GM23248 (cell line): ENCODE measurements at regions not wholly inside any gene's neighbourhood (a gene's known extent, or its start where the extent isn't known, plus 50 kb on each side); places are given as distances from the start of the nearest gene placed in this dataset.

ENCODE experiments used
- DNase-seq: peaks from one replicate; pipeline ENCODE4 v3.0.0-alpha.2; 2015
- H2AFZ ChIP-seq: fragments of 200-600 bp; sonication (generic); 2 replicates; pipeline ENCODE4 v1.6.1; 2016; ENCODE audit warnings: antibody characterized with exemption
- H3F3A ChIP-seq: fragments of 200-600 bp; sonication (generic); 2 replicates; pipeline ENCODE4 v1.6.1; 2016; ENCODE audit warnings: mild to moderate bottlenecking, antibody characterized with exemption, mixed run types; ENCODE audit not compliant: insufficient read depth
- H3K27ac ChIP-seq: fragments of 200-600 bp; sonication (generic); 2 replicates; pipeline ENCODE4 v1.5.1; 2016; ENCODE audit warnings: mild to moderate bottlenecking
- H3K27me3 ChIP-seq: fragments of 200-600 bp; sonication (generic); replicated peaks from 2 replicates; pipeline ENCODE4 v1.6.1; 2016; ENCODE audit warnings: mild to moderate bottlenecking; ENCODE audit not compliant: insufficient read depth
- H3K36me3 ChIP-seq: fragments of 200-600 bp; sonication (generic); 2 replicates; pipeline ENCODE4 v1.6.1; 2016; ENCODE audit warnings: low read depth, mild to moderate bottlenecking
- H3K4me1 ChIP-seq: fragments of 200-600 bp; sonication (generic); 2 replicates; pipeline ENCODE4 v1.6.1; 2016; ENCODE audit warnings: mild to moderate bottlenecking; ENCODE audit not compliant: insufficient read depth
- H3K4me2 ChIP-seq: fragments of 200-600 bp; sonication (generic); one replicate; pipeline ENCODE4 v1.6.1; 2016; ENCODE audit warnings: mild to moderate bottlenecking; ENCODE audit not compliant: unreplicated experiment
- H3K4me3 ChIP-seq: fragments of 200-600 bp; sonication (generic); 2 replicates; pipeline ENCODE4 v1.5.1; 2016; ENCODE audit warnings: mild to moderate bottlenecking
- H3K79me2 ChIP-seq: fragments of 200-600 bp; sonication (generic); 2 replicates; pipeline ENCODE4 v1.6.1; 2016; ENCODE audit warnings: mild to moderate bottlenecking; ENCODE audit not compliant: insufficient read depth
- H3K9ac ChIP-seq: fragments of 200-600 bp; sonication (generic); 2 replicates; pipeline ENCODE4 v1.6.1; 2016; ENCODE audit warnings: mild to moderate bottlenecking
- H3K9me2 ChIP-seq: fragments of 200-600 bp; sonication (generic); 2 replicates; pipeline ENCODE4 v1.6.1; 2016; ENCODE audit warnings: mixed run types, mild to moderate bottlenecking, moderate library complexity; ENCODE audit not compliant: insufficient read depth
- H3K9me3 ChIP-seq: fragments of 200-600 bp; sonication (generic); one replicate; pipeline ENCODE4 v1.6.1; 2017; ENCODE audit warnings: low read depth
- H4K20me1 ChIP-seq: fragments of 200-600 bp; sonication (generic); 2 replicates; pipeline ENCODE4 v1.6.0; 2016; ENCODE audit not compliant: insufficient read depth
- EZH2 ChIP-seq: fragments of 200-600 bp; sonication (generic); IDR thresholded peaks from 2 replicates; pipeline ENCODE4 v1.6.1; 2018; ENCODE audit warnings: antibody characterized with exemption, mild to moderate bottlenecking; ENCODE audit not compliant: insufficient read depth, poor library complexity, severe bottlenecking
- EZH2phosphoT487 ChIP-seq: fragments of 200-600 bp; sonication (generic); IDR thresholded peaks from 2 replicates; pipeline ENCODE4 v1.6.1; 2018; ENCODE audit warnings: antibody characterized with exemption, moderate library complexity, mild to moderate bottlenecking, low read depth; ENCODE audit not compliant: insufficient read depth
- WGBS, 2 experiments: methylation state at CpG; one replicate each; pipeline ENCODE4 v1.1.6; 2015 to 2017; ENCODE audit warnings: low lambda C conversion rate in 2 of 2, low coverage in 1 of 2; ENCODE audit errors: missing lambda C conversion rate in 2 of 2; 5-methylcytosine and 5-hydroxymethylcytosine counted together
- in situ Hi-C: fragments of 300-500 bp; cut with MboI; formaldehyde crosslinking; loops from 2 replicates; pipeline ENCODE4 v1.15.0; 2020

GRCh38 chr11:69391192-69392103 is 90.0 kb upstream of the LINC01488 start:
- no peak for TF ChIP-seq EZH2phosphoT487
- no peak for TF ChIP-seq EZH2
- in situ Hi-C loops, result no loop called here
- no peak overlapping the region for H3K4me2 ChIP-seq
- H3F3A ChIP-seq, result no peaks in the 10 kb centered on the region
- H4K20me1 ChIP-seq, result no peaks in the 10 kb centered on the region
- no peaks in the 10 kb centered on the region for H3K36me3 ChIP-seq
- no peaks in the 10 kb centered on the region for H3K4me1 ChIP-seq
- WGBS, 2 experiments, result 85 to 87% methylated on average over 34 of the region's 34 CpGs
- H3K9me2 ChIP-seq, result no peaks in the 10 kb centered on the region
- no peak overlapping the region for H2AFZ ChIP-seq
- no peak overlapping the region for H3K27ac ChIP-seq
- no peak overlapping the region for H3K9ac ChIP-seq
- no peaks in the 10 kb centered on the region for H3K27me3 ChIP-seq
- no peak for DNase-seq
- no peaks in the 10 kb centered on the region for H3K79me2 ChIP-seq
- no peak overlapping the region for H3K4me3 ChIP-seq
- peaks cover 6% of the 10 kb centered on the region for H3K9me3 ChIP-seq

GRCh38 chr11:69392104-69392653 is 89.3 kb upstream of the LINC01488 start:
- Histone ChIP-seq H3K9ac (no peak overlapping the region), H3K36me3 (no peaks in the 10 kb centered on the region), H3K4me3 (no peak overlapping the region), H3K4me1 (no peaks in the 10 kb centered on the region), H2AFZ (no peak overlapping the region), H3K4me2 (no peak overlapping the region), H3K27me3 (no peaks in the 10 kb centered on the region), H4K20me1 (no peaks in the 10 kb centered on the region), H3K79me2 (no peaks in the 10 kb centered on the region), H3K9me2 (no peaks in the 10 kb centered on the region), H3F3A (no peaks in the 10 kb centered on the region), H3K27ac (no peak overlapping the region), H3K9me3 (peaks cover 6% of the 10 kb centered on the region)
- 63 to 69% methylated on average over 8 to 10 of the region's 10 CpGs for WGBS, 2 experiments
- TF ChIP-seq EZH2 (no peak), EZH2phosphoT487 (no peak)
- in situ Hi-C loops, result no loop called here
- no peak for DNase-seq

- Histone ChIP-seq H2AFZ (no peak overlapping the region), H3K9me3 (peaks cover 2% of the 10 kb centered on the region), H3K36me3 (no peaks in the 10 kb centered on the region), H3K4me1 (peaks cover under 1% of the 10 kb centered on the region), H3K79me2 (no peaks in the 10 kb centered on the region), H3K9ac (no peak overlapping the region), H4K20me1 (no peaks in the 10 kb centered on the region), H3K9me2 (no peaks in the 10 kb centered on the region), H3K27ac (no peak overlapping the region), H3K4me3 (no peak overlapping the region), H3F3A (no peaks in the 10 kb centered on the region), H3K27me3 (no peaks in the 10 kb centered on the region), H3K4me2 (no peak overlapping the region)
- DNase-seq, result no peak
- in situ Hi-C loops, result no loop called here
- WGBS, 2 experiments, result 83 to 87% methylated on average over 16 of the region's 16 CpGs
- TF ChIP-seq EZH2 (no peak), EZH2phosphoT487 (no peak)
Observed at GRCh38 chr11:69393178-69393832, 88.2 kb upstream of the LINC01488 start.

- no peaks in the 10 kb centered on the region for H4K20me1 ChIP-seq
- in situ Hi-C loops, result no loop called here
- TF ChIP-seq EZH2 (no peak), EZH2phosphoT487 (no peak)
- H3K36me3 ChIP-seq, result no peaks in the 10 kb centered on the region
- no peaks in the 10 kb centered on the region for H3K27me3 ChIP-seq
- H3K4me2 ChIP-seq, result no peak overlapping the region
- no peaks in the 10 kb centered on the region for H3K9me2 ChIP-seq
- no peak overlapping the region for H3K27ac ChIP-seq
- H3K4me1 ChIP-seq, result peaks cover 6% of the 10 kb centered on the region
- H2AFZ ChIP-seq, result no peak overlapping the region
- no peaks in the 10 kb centered on the region for H3K9me3 ChIP-seq
- H3F3A ChIP-seq, result no peaks in the 10 kb centered on the region
- no peak overlapping the region for H3K9ac ChIP-seq
- no peak for DNase-seq
- no peak overlapping the region for H3K4me3 ChIP-seq
- whole genome bisulfite sequencing, 2 experiments, result 81 to 82% methylated on average over 8 of the region's 8 CpGs
- no peaks in the 10 kb centered on the region for H3K79me2 ChIP-seq
Observed at GRCh38 chr11:69393865-69394233, 87.6 kb upstream of the LINC01488 start.
